HCT116 (cell line): ENCODE measurements at regions not wholly inside any gene's neighbourhood (a gene's known extent, or its start where the extent isn't known, plus 50 kb on each side); places are given as distances from the start of the nearest gene placed in this dataset.

ENCODE experiments used
- ATAC-seq: fragments of 200-7000 bp; cut with Tn5 transposase; 2 replicates; pipeline ENCODE4 v1.9.1; 2020; ENCODE audit warnings: mild to moderate bottlenecking, moderate library complexity
- BruUV-seq: library from RNA; stranded (reverse); fragments of 400-500 nt; replicated peaks from 2 replicates; lab custom pipeline; 2021; lab: Mats Ljungman, UMichigan
- CTCF ChIA-PET: fragments of 300-600 bp; sonication (Branson Sonifier 250); formaldehyde crosslinking; loops from one replicate; lab custom pipeline; 2021; ENCODE audit warnings: antibody characterized with exemption; lab: Charles Lee
- POLR2A ChIA-PET: fragments of 300-600, 350-600 bp; sonication (Branson Sonifier 250); formaldehyde crosslinking; loops from one replicate; lab custom pipeline; 2021; ENCODE audit warnings: antibody characterized with exemption; lab: Charles Lee
- RAD21 ChIA-PET, 2 experiments: fragments of 300-600 bp; sonication (Branson Sonifier 250); formaldehyde crosslinking; loops; one replicate each; lab custom pipeline; 2023; ENCODE audit warnings: low total read pairs in 2 of 2; ENCODE audit not compliant: uncharacterized antibody in 2 of 2, unreplicated experiment in 2 of 2, low non-redundant PET in 1 of 2; lab: Charles Lee
- DNase-seq: peaks from one replicate; pipeline ENCODE4 v3.0.0-alpha.2; 2010; ENCODE audit warnings: low read depth, low spot score
- H2AFZ ChIP-seq: fragments of 200-600 bp; shearing (Covaris generic), sonication (generic); 2 replicates; pipeline ENCODE4 v1.6.1; 2017; ENCODE audit warnings: low read depth, mixed run types, mixed read lengths, antibody characterized with exemption, low read length; ENCODE audit not compliant: poor library complexity, severe bottlenecking
- H3K27ac ChIP-seq: 2 replicates; pipeline ENCODE4 v1.5.1; 2012; ENCODE audit warnings: low read depth, low read length
- H3K27me3 ChIP-seq: fragments of 200-600 bp; sonication (generic); 2 replicates; pipeline ENCODE4 v1.6.1; 2016; ENCODE audit warnings: mixed run types, low read length, mixed read lengths; ENCODE audit not compliant: insufficient read depth
- H3K36me3 ChIP-seq, 2 experiments: fragments of 200-500 bp in 1 of 2; fragments of 200-600 bp in 1 of 2; sonication (Bioruptor generic) in 1 of 2; sonication (generic) in 1 of 2; 2 replicates each; pipeline versions ENCODE4 v1.5.1 to v1.6.1; 2014 to 2016; ENCODE audit warnings: low read length in 2 of 2, inconsistent platforms in 1 of 2, mixed read lengths in 1 of 2, mixed run types in 1 of 2; ENCODE audit not compliant: insufficient read depth in 2 of 2, control insufficient read depth in 1 of 2
- H3K4me1 ChIP-seq, 2 experiments: fragments of 200-600 bp in 1 of 2; sonication (generic) in 1 of 2; 2 replicates each; pipeline versions ENCODE4 v1.5.1 to v1.6.1; 2012 to 2017; ENCODE audit warnings: low read length in 2 of 2, inconsistent platforms in 1 of 2, mild to moderate bottlenecking in 1 of 2, mixed read lengths in 1 of 2, mixed run types in 1 of 2, moderate library complexity in 1 of 2; ENCODE audit not compliant: insufficient read depth in 2 of 2, control insufficient read depth in 1 of 2
- H3K4me2 ChIP-seq: fragments of 200-600 bp; sonication (generic); 2 replicates; pipeline ENCODE4 v1.6.1; 2017; ENCODE audit warnings: mixed run types, low read length, mixed read lengths
- H3K4me3 ChIP-seq, 2 experiments: fragments of 200-600 bp in 1 of 2; sonication (generic) in 1 of 2; replicated peaks in 1 of 2; 2 replicates each; pipeline ENCODE4 v1.5.1; 2011 to 2016; ENCODE audit warnings: low read length in 2 of 2, control low read depth in 1 of 2, low read depth in 1 of 2, mild to moderate bottlenecking in 1 of 2, mixed read lengths in 1 of 2, mixed run types in 1 of 2
- H3K79me2 ChIP-seq: fragments of 200-600 bp; sonication (generic); 2 replicates; pipeline ENCODE4 v1.6.1; 2017; ENCODE audit warnings: mild to moderate bottlenecking, mixed run types, low read length, moderate library complexity, mixed read lengths; ENCODE audit not compliant: insufficient read depth
- H3K9ac ChIP-seq: fragments of 200-600 bp; sonication (generic); 2 replicates; pipeline ENCODE4 v1.6.1; 2016; ENCODE audit warnings: low read length, mixed read lengths
- H3K9me2 ChIP-seq: fragments of 200-600 bp; sonication (generic), shearing (Covaris generic); 2 replicates; pipeline ENCODE4 v1.6.1; 2017; ENCODE audit warnings: mixed run types, mild to moderate bottlenecking, moderate library complexity; ENCODE audit not compliant: insufficient read depth
- H3K9me3 ChIP-seq, 2 experiments: fragments of 200-500 bp in 1 of 2; fragments of 200-600 bp in 1 of 2; sonication (Bioruptor generic) in 1 of 2; sonication (generic) in 1 of 2; 2 replicates each; pipeline ENCODE4 v1.6.1; 2014 to 2017; ENCODE audit warnings: low read length in 2 of 2, mixed read lengths in 2 of 2, inconsistent platforms in 1 of 2, low read depth in 1 of 2, mild to moderate bottlenecking in 1 of 2, mixed run types in 1 of 2, moderate library complexity in 1 of 2; ENCODE audit not compliant: control insufficient read depth in 1 of 2, insufficient read depth in 1 of 2
- H4K20me1 ChIP-seq: fragments of 200-600 bp; sonication (generic), shearing (Covaris generic); 2 replicates; pipeline ENCODE4 v1.6.1; 2017; ENCODE audit warnings: mixed run types, mild to moderate bottlenecking, moderate library complexity; ENCODE audit not compliant: insufficient read depth
- CEBPB ChIP-seq: IDR thresholded peaks from 2 replicates; pipeline ENCODE4 v1.6.1; 2012; ENCODE audit warnings: low read depth
- EGR1 ChIP-seq: IDR thresholded peaks from 2 replicates; pipeline ENCODE4 v1.6.1; 2012; ENCODE audit warnings: low read depth
- EZH2phosphoT487 ChIP-seq: fragments of 200-600 bp; IDR thresholded peaks from 2 replicates; pipeline ENCODE4 v1.6.1; 2018; ENCODE audit warnings: antibody characterized with exemption, borderline replicate concordance
- FOSL1 ChIP-seq: IDR thresholded peaks from 2 replicates; pipeline ENCODE4 v1.6.1; 2012; ENCODE audit warnings: low read depth
- JUND ChIP-seq: IDR thresholded peaks from 2 replicates; pipeline ENCODE4 v1.6.1; 2012
- SP1 ChIP-seq: IDR thresholded peaks from 2 replicates; pipeline ENCODE4 v1.6.1; 2012; ENCODE audit warnings: low read depth
- SRF ChIP-seq: IDR thresholded peaks from 2 replicates; pipeline ENCODE4 v1.6.1; 2012; ENCODE audit warnings: low read depth
- TCF7L2 ChIP-seq: IDR thresholded peaks from 2 replicates; pipeline ENCODE4 v1.7.0; 2011; ENCODE audit warnings: borderline replicate concordance, inconsistent platforms; ENCODE audit not compliant: insufficient read depth, insufficient read length; ENCODE audit errors: extremely low read depth
- ZFX ChIP-seq: fragments of 450-650 bp; IDR thresholded peaks from 2 replicates; pipeline ENCODE4 v1.6.1; 2017
- ZNF274 ChIP-seq: fragments of 200-500 bp; sonication (Bioruptor generic); IDR thresholded peaks from 2 replicates; pipeline ENCODE4 v1.6.1; 2014; ENCODE audit warnings: mild to moderate bottlenecking, low read depth, low read length, inconsistent platforms
- intact Hi-C: fragments of 100-400 bp; cut with micrococcal nuclease; formaldehyde crosslinking; loops from 2 replicates; pipeline ENCODE4 v1.10.0; 2022
- TF ChIP-seq, protein P1 (sequence below): IDR thresholded peaks from 2 replicates; pipeline ENCODE4 v1.6.1; 2012; ENCODE audit warnings: low read depth
- TF ChIP-seq, protein P2 (sequence below): IDR thresholded peaks from 2 replicates; pipeline ENCODE4 v1.6.1; 2012

- no peaks in the 10 kb centered on the region for H3K9me3 ChIP-seq
- no peaks in the 10 kb centered on the region for H3K9me2 ChIP-seq
- intact Hi-C loops: no loop called here
- ATAC-seq: no peak
- H3K27me3 ChIP-seq: no peaks in the 10 kb centered on the region
- H3K36me3 ChIP-seq: no peaks in the 10 kb centered on the region
- BruUV-seq: no TSS peak
- TF ChIP-seq ZNF274: no peak
- no peak for TF ChIP-seq JUND
- no peak for TF ChIP-seq ZFX
- TF ChIP-seq, protein P1, sequence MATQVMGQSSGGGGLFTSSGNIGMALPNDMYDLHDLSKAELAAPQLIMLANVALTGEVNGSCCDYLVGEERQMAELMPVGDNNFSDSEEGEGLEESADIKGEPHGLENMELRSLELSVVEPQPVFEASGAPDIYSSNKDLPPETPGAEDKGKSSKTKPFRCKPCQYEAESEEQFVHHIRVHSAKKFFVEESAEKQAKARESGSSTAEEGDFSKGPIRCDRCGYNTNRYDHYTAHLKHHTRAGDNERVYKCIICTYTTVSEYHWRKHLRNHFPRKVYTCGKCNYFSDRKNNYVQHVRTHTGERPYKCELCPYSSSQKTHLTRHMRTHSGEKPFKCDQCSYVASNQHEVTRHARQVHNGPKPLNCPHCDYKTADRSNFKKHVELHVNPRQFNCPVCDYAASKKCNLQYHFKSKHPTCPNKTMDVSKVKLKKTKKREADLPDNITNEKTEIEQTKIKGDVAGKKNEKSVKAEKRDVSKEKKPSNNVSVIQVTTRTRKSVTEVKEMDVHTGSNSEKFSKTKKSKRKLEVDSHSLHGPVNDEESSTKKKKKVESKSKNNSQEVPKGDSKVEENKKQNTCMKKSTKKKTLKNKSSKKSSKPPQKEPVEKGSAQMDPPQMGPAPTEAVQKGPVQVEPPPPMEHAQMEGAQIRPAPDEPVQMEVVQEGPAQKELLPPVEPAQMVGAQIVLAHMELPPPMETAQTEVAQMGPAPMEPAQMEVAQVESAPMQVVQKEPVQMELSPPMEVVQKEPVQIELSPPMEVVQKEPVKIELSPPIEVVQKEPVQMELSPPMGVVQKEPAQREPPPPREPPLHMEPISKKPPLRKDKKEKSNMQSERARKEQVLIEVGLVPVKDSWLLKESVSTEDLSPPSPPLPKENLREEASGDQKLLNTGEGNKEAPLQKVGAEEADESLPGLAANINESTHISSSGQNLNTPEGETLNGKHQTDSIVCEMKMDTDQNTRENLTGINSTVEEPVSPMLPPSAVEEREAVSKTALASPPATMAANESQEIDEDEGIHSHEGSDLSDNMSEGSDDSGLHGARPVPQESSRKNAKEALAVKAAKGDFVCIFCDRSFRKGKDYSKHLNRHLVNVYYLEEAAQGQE: no peak
- H3K27ac ChIP-seq: no peak overlapping the region
- POLR2A ChIA-PET: no interaction called here
- CTCF ChIA-PET: interaction anchor here (0.9 to 1.2 kb wide), 2 partner anchors 17 to 111 kb away, joined by 3 read pairs; no protein-coding TSS in a partner anchor
- no peak overlapping the region for H3K4me3 ChIP-seq
- H2AFZ ChIP-seq: no peak overlapping the region
- DNase-seq: no peak
- RAD21 ChIA-PET: no interaction called here
- H3K9ac ChIP-seq: no peak overlapping the region
- H3K4me2 ChIP-seq: no peak overlapping the region
- H3K79me2 ChIP-seq: no peaks in the 10 kb centered on the region
- H4K20me1 ChIP-seq: no peaks in the 10 kb centered on the region; the same call in 1 of the 2 replicates
- H3K4me1 ChIP-seq: no peaks in the 10 kb centered on the region
Observed at GRCh38 chr2:160952464-160953254, 207.6 kb upstream of the TANK start.

DNA sequence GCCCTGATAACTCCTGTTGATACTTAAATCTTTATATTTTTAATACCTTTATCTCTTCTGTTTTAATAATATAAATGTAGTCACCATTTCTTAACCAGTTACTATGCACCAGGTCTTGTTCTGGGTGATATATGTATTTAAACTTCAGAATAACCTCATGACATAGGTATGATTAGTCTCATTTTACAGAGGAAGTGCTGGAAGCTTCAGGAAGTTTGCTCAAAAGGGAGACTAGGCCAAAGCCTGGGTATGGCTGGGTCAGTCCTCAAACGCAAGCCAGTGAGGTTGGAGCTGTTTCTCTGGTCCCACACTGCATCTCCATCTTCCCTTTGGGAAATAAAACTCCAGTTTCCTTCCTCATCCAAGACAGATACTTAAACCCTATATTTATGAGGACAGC, 204.7 kb upstream of the TANK start:
- Histone ChIP-seq H3K9me3 (no peaks in the 10 kb centered on the region), H3K36me3 (no peaks in the 10 kb centered on the region), H3K4me3 (no peak overlapping the region), H3K9ac (no peak overlapping the region), H2AFZ (no peak overlapping the region), H3K79me2 (no peaks in the 10 kb centered on the region), H3K27ac (no peak overlapping the region), H3K9me2 (no peaks in the 10 kb centered on the region), H3K4me1 (no peaks in the 10 kb centered on the region), H4K20me1 (no peaks in the 10 kb centered on the region; the same call in 1 of the 2 replicates), H3K27me3 (no peaks in the 10 kb centered on the region), H3K4me2 (no peak overlapping the region)
- ChIA-PET POLR2A (no interaction called here), CTCF (no interaction called here), RAD21 (no interaction called here)
- ATAC-seq (no peak), DNase-seq (no peak)
- intact Hi-C loops: no loop called here
- no peak for TF ChIP-seq FOSL1
- TF ChIP-seq EZH2phosphoT487: no peak
- TF ChIP-seq EGR1: no peak
- TF ChIP-seq SRF: no peak
- TF ChIP-seq CEBPB: no peak
- TF ChIP-seq JUND: no peak
- TF ChIP-seq, protein P1: no peak
- TF ChIP-seq, protein P2, sequence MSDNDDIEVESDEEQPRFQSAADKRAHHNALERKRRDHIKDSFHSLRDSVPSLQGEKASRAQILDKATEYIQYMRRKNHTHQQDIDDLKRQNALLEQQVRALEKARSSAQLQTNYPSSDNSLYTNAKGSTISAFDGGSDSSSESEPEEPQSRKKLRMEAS: no peak
- no peak for TF ChIP-seq SP1
- no peak for TF ChIP-seq TCF7L2
- no TSS peak for BruUV-seq
